ENCODE measurements at regions not wholly inside any gene's neighbourhood (a gene's known extent, or its start where the extent isn't known, plus 50 kb on each side); places are given as distances from the start of the nearest gene placed in this dataset.
"Not testable (repeated sequence)": the region's sequence is repeated elsewhere in the genome, so short reads cannot be mapped to it uniquely, and the experiment has no call there.

- DNase-seq (ENCODE audit: low spot score) (no peak), FAIRE-seq (no peak)
Measured at GRCh38 chr3:187995667-187996066, 158.3 kb upstream of the LPP start.

- FAIRE-seq, result no peak
- no peak for DNase-seq (ENCODE audit: low spot score)
Measured at GRCh38 chr3:187996609-187997008, 157.3 kb upstream of the LPP start.

GRCh38 chr3:187997490-187997889 lies 156.5 kb upstream of the LPP start:
- FAIRE-seq, result no peak
- DNase-seq (ENCODE audit: low spot score), result peak; percentile 24

- DNase-seq (ENCODE audit: low spot score), result no peak
- FAIRE-seq, result no peak
Measured at GRCh38 chr3:187997946-187998561, 155.9 kb upstream of the LPP start.

GRCh38 chr3:187998611-187999010 lies 155.3 kb upstream of the LPP start:
- FAIRE-seq (no peak), DNase-seq (ENCODE audit: low spot score) (no peak)

GRCh38 chr3:187999821-188000220 lies 154.1 kb upstream of the LPP start:
- no peak for FAIRE-seq
- no peak for DNase-seq (ENCODE audit: low spot score)

- FAIRE-seq, result no peak
- no peak for DNase-seq (ENCODE audit: low spot score)
Measured at GRCh38 chr3:188000361-188000861, 153.5 kb upstream of the LPP start.

GRCh38 chr3:188001093-188001492 lies 152.9 kb upstream of the LPP start:
- DNase-seq (ENCODE audit: low spot score) (no peak), FAIRE-seq (no peak)

GRCh38 chr3:188001926-188002325 lies 152.0 kb upstream of the LPP start:
- FAIRE-seq, result no peak
- DNase-seq (ENCODE audit: low spot score), result no peak

- FAIRE-seq (no peak), DNase-seq (ENCODE audit: low spot score) (no peak)
Measured at GRCh38 chr3:188002626-188003138, 151.3 kb upstream of the LPP start.

GRCh38 chr3:188003188-188004171 lies 150.5 kb upstream of the LPP start:
- DNase-seq (ENCODE audit: low spot score), result no peak
- no peak for FAIRE-seq

GRCh38 chr3:188006726-188007393 lies 147.1 kb upstream of the LPP start:
- FAIRE-seq (peak; percentile 76), DNase-seq (ENCODE audit: low spot score) (peak; percentile 82)

- FAIRE-seq (no peak), DNase-seq (ENCODE audit: low spot score) (no peak)
Measured at GRCh38 chr3:188007897-188008296, 146.1 kb upstream of the LPP start.

GRCh38 chr3:188008582-188009213 lies 145.3 kb upstream of the LPP start:
- FAIRE-seq (no peak), DNase-seq (ENCODE audit: low spot score) (no peak)

- no peak for DNase-seq (ENCODE audit: low spot score)
- FAIRE-seq, result no peak
Measured at GRCh38 chr3:188010478-188010877, 143.5 kb upstream of the LPP start.

GRCh38 chr3:188019727-188020126 lies 134.2 kb upstream of the LPP start:
- FAIRE-seq, result no peak
- no peak for DNase-seq (ENCODE audit: low spot score)

- DNase-seq (ENCODE audit: low spot score) (no peak), FAIRE-seq (no peak)
Measured at GRCh38 chr3:188021041-188021440, 132.9 kb upstream of the LPP start.

- FAIRE-seq (no peak), DNase-seq (ENCODE audit: low spot score) (no peak)
Measured at GRCh38 chr3:188021502-188022040, 132.4 kb upstream of the LPP start.

GRCh38 chr3:188022902-188023301 lies 131.1 kb upstream of the LPP start:
- DNase-seq (ENCODE audit: low spot score); FAIRE-seq: not testable (repeated sequence)

GRCh38 chr3:188025555-188025954 lies 128.4 kb upstream of the LPP start:
- FAIRE-seq, result no peak
- no peak for DNase-seq (ENCODE audit: low spot score)
